ENCODE measurements at regions not wholly inside any gene's neighbourhood (a gene's known extent, or its start where the extent isn't known, plus 50 kb on each side); places are given as distances from the start of the nearest gene placed in this dataset.

GRCh38 chr2:7711167-7711566 lies 794.0 kb downstream of the RNF144A start:
- no peak for DNase-seq

GRCh38 chr2:7719876-7720275 lies 802.7 kb downstream of the RNF144A start:
- no peak for DNase-seq

- no peak for DNase-seq
These were observed 804.3 kb downstream of the RNF144A start for GRCh38 chr2:7721413-7721995.

- no peak for DNase-seq
These were observed 805.1 kb downstream of the RNF144A start for GRCh38 chr2:7722212-7722910.

GRCh38 chr2:7724336-7724735 lies 807.1 kb downstream of the RNF144A start:
- DNase-seq, result no peak

GRCh38 chr2:7725171-7725849 lies 808.1 kb downstream of the RNF144A start:
- peak; percentile 27 to 44 for DNase-seq

GRCh38 chr2:7725850-7726242 lies 808.6 kb downstream of the RNF144A start:
- DNase-seq, result no peak

GRCh38 chr2:7726989-7727388 lies 809.8 kb downstream of the RNF144A start:
- DNase-seq, result no peak

- DNase-seq, result no peak
These were observed 811.2 kb downstream of the RNF144A start for GRCh38 chr2:7728388-7728787.

GRCh38 chr2:7730449-7730848 lies 813.2 kb downstream of the RNF144A start:
- no peak for DNase-seq

- no peak for DNase-seq
These were observed 813.8 kb downstream of the RNF144A start for GRCh38 chr2:7730990-7731389.

GRCh38 chr2:7732497-7732896 lies 815.3 kb downstream of the RNF144A start:
- no peak for DNase-seq

GRCh38 chr2:7736646-7737305 lies 819.6 kb downstream of the RNF144A start:
- DNase-seq, result no peak

- DNase-seq, result no peak
These were observed 821.4 kb downstream of the RNF144A start for GRCh38 chr2:7738596-7738995.

GRCh38 chr2:7740114-7740513 lies 822.9 kb downstream of the RNF144A start:
- DNase-seq, result no peak

GRCh38 chr2:7742301-7742700 lies 825.1 kb downstream of the RNF144A start:
- no peak for DNase-seq

GRCh38 chr2:7744827-7745226 lies 827.6 kb downstream of the RNF144A start:
- no peak for DNase-seq

GRCh38 chr2:7745369-7745768 lies 828.2 kb downstream of the RNF144A start:
- no peak for DNase-seq

GRCh38 chr2:7748717-7749415 lies 831.7 kb downstream of the RNF144A start:
- no peak for DNase-seq

GRCh38 chr2:7749895-7750559 lies 832.8 kb downstream of the RNF144A start:
- DNase-seq, result no peak

- no peak for DNase-seq
These were observed 835.1 kb downstream of the RNF144A start for GRCh38 chr2:7752291-7752690.

GRCh38 chr2:7753777-7754176 lies 836.6 kb downstream of the RNF144A start:
- DNase-seq, result no peak

Data from right lung (tissue), 2 donors.